ENCODE measurements at regions not wholly inside any gene's neighbourhood (a gene's known extent, or its start where the extent isn't known, plus 50 kb on each side); places are given as distances from the start of the nearest gene placed in this dataset.

GRCh38 chr13:64808704-64809103 is 2421.4 kb downstream of the PCDH9 start:
- TF ChIP-seq POLR2A (IDR thresholded peaks at IDR 0.05; ENCODE audit: low read length) (no peak), GATA1 (IDR thresholded peaks at IDR 0.05; ENCODE audit: low read depth, low read length) (no peak)
- DNase-seq, result no peak

GRCh38 chr13:64801768-64802167 is 2428.4 kb downstream of the PCDH9 start:
- no peak for TF ChIP-seq GATA1 (IDR thresholded peaks at IDR 0.05; ENCODE audit: low read depth, low read length)
- TF ChIP-seq POLR2A (IDR thresholded peaks at IDR 0.05; ENCODE audit: low read length), result no peak
- DNase-seq, result no peak

- no peak for DNase-seq
- TF ChIP-seq GATA1 (IDR thresholded peaks at IDR 0.05; ENCODE audit: low read depth, low read length), result no peak
- no peak for TF ChIP-seq POLR2A (IDR thresholded peaks at IDR 0.05; ENCODE audit: low read length)
Observed at GRCh38 chr13:64798422-64798821, 2431.7 kb downstream of the PCDH9 start.

GRCh38 chr13:64793592-64793991 is 2436.5 kb downstream of the PCDH9 start:
- TF ChIP-seq POLR2A (IDR thresholded peaks at IDR 0.05; ENCODE audit: low read length) (no peak), GATA1 (IDR thresholded peaks at IDR 0.05; ENCODE audit: low read depth, low read length) (no peak)
- no peak for DNase-seq

- DNase-seq, result no peak
- no peak for TF ChIP-seq GATA1 (IDR thresholded peaks at IDR 0.05; ENCODE audit: low read depth, low read length)
- no peak for TF ChIP-seq POLR2A (IDR thresholded peaks at IDR 0.05; ENCODE audit: low read length)
Observed at GRCh38 chr13:64793131-64793530, 2437.0 kb downstream of the PCDH9 start.

- DNase-seq, result no peak
- TF ChIP-seq POLR2A (IDR thresholded peaks at IDR 0.05; ENCODE audit: low read length) (no peak), GATA1 (IDR thresholded peaks at IDR 0.05; ENCODE audit: low read depth, low read length) (no peak)
Observed at GRCh38 chr13:64791373-64791772, 2438.8 kb downstream of the PCDH9 start.

GRCh38 chr13:64782466-64782865 is 2447.7 kb downstream of the PCDH9 start:
- DNase-seq, result no peak
- TF ChIP-seq GATA1 (IDR thresholded peaks at IDR 0.05; ENCODE audit: low read depth, low read length) (no peak), POLR2A (IDR thresholded peaks at IDR 0.05; ENCODE audit: low read length) (no peak)

GRCh38 chr13:64778002-64778401 is 2452.1 kb downstream of the PCDH9 start:
- DNase-seq, result no peak
- no peak for TF ChIP-seq GATA1 (IDR thresholded peaks at IDR 0.05; ENCODE audit: low read depth, low read length)
- no peak for TF ChIP-seq POLR2A (IDR thresholded peaks at IDR 0.05; ENCODE audit: low read length)

GRCh38 chr13:64774915-64775314 is 2455.2 kb downstream of the PCDH9 start:
- TF ChIP-seq GATA1 (IDR thresholded peaks at IDR 0.05; ENCODE audit: low read depth, low read length), result no peak
- TF ChIP-seq POLR2A (IDR thresholded peaks at IDR 0.05; ENCODE audit: low read length), result no peak
- DNase-seq, result no peak

GRCh38 chr13:64770743-64771142 is 2459.4 kb downstream of the PCDH9 start:
- no peak for TF ChIP-seq GATA1 (IDR thresholded peaks at IDR 0.05; ENCODE audit: low read depth, low read length)
- no peak for TF ChIP-seq POLR2A (IDR thresholded peaks at IDR 0.05; ENCODE audit: low read length)
- peak in 1 of 2 experiments; percentile 0 for DNase-seq

GRCh38 chr13:64767054-64767453 is 2463.1 kb downstream of the PCDH9 start:
- TF ChIP-seq POLR2A (IDR thresholded peaks at IDR 0.05; ENCODE audit: low read length) (no peak), GATA1 (IDR thresholded peaks at IDR 0.05; ENCODE audit: low read depth, low read length) (no peak)

GRCh38 chr13:64765636-64766035 is 2464.5 kb downstream of the PCDH9 start:
- DNase-seq, result no peak
- TF ChIP-seq GATA1 (IDR thresholded peaks at IDR 0.05; ENCODE audit: low read depth, low read length), result no peak
- TF ChIP-seq POLR2A (IDR thresholded peaks at IDR 0.05; ENCODE audit: low read length), result no peak

More at GRCh38 chr13:64767054-64767453, 2463.1 kb downstream of the PCDH9 start:
- no peak for DNase-seq

- TF ChIP-seq GATA1 (IDR thresholded peaks at IDR 0.05; ENCODE audit: low read depth, low read length) (no peak), POLR2A (IDR thresholded peaks at IDR 0.05; ENCODE audit: low read length) (no peak)
- no peak for DNase-seq
Observed at GRCh38 chr13:64758521-64759244, 2471.5 kb downstream of the PCDH9 start.

GRCh38 chr13:64756621-64757020 is 2473.5 kb downstream of the PCDH9 start:
- DNase-seq, result no peak
- no peak for TF ChIP-seq GATA1 (IDR thresholded peaks at IDR 0.05; ENCODE audit: low read depth, low read length)
- no peak for TF ChIP-seq POLR2A (IDR thresholded peaks at IDR 0.05; ENCODE audit: low read length)

GRCh38 chr13:64755961-64756360 is 2474.2 kb downstream of the PCDH9 start:
- TF ChIP-seq POLR2A (IDR thresholded peaks at IDR 0.05; ENCODE audit: low read length), result no peak
- TF ChIP-seq GATA1 (IDR thresholded peaks at IDR 0.05; ENCODE audit: low read depth, low read length), result no peak
- no peak for DNase-seq
